GM18867 (cell line): ENCODE measurements at regions not wholly inside any gene's neighbourhood (a gene's known extent, or its start where the extent isn't known, plus 50 kb on each side); places are given as distances from the start of the nearest gene placed in this dataset.
"Not testable (repeated sequence)": the region's sequence is repeated elsewhere in the genome, so short reads cannot be mapped to it uniquely, and the experiment has no call there.

Experiments used
- ATAC-seq: cut with Tn5 transposase; IDR thresholded peaks from one replicate; pipeline ENCODE4 v1.9.1; 2021; ENCODE audit warnings: mild to moderate bottlenecking, moderate library complexity; ENCODE audit not compliant: unreplicated experiment

- no peak for ATAC-seq
Observed at GRCh38 chr5:63228154-63228553, 649.5 kb downstream of the LRRC70 start.

- no peak for ATAC-seq
Observed at GRCh38 chr5:63220244-63220643, 641.6 kb downstream of the LRRC70 start.

- no peak for ATAC-seq
Observed at GRCh38 chr5:63217422-63217821, 638.8 kb downstream of the LRRC70 start.

- ATAC-seq = no peak
Observed at GRCh38 chr5:63213256-63213655, 634.6 kb downstream of the LRRC70 start.

GRCh38 chr5:63211448-63212132 is 633.0 kb downstream of the LRRC70 start:
- ATAC-seq = no peak

- no peak for ATAC-seq
Observed at GRCh38 chr5:63205976-63206375, 627.4 kb downstream of the LRRC70 start.

- ATAC-seq = no peak
Observed at GRCh38 chr5:63201738-63202137, 623.1 kb downstream of the LRRC70 start.

- no peak for ATAC-seq
Observed at GRCh38 chr5:63194126-63194525, 615.5 kb downstream of the LRRC70 start.

GRCh38 chr5:63180190-63180589 is 601.6 kb downstream of the LRRC70 start:
- ATAC-seq = not testable (repeated sequence)

GRCh38 chr5:63175850-63176249 is 597.2 kb downstream of the LRRC70 start:
- no peak for ATAC-seq

- ATAC-seq = no peak
Observed at GRCh38 chr5:63170486-63170885, 591.9 kb downstream of the LRRC70 start.

GRCh38 chr5:63164838-63165535 is 586.4 kb downstream of the LRRC70 start:
- no peak for ATAC-seq

GRCh38 chr5:63164339-63164738 is 585.7 kb downstream of the LRRC70 start:
- no peak for ATAC-seq

GRCh38 chr5:63155310-63155631 is 576.7 kb downstream of the LRRC70 start:
- ATAC-seq = no peak

GRCh38 chr5:63154476-63155309 is 576.1 kb downstream of the LRRC70 start:
- ATAC-seq = no peak

GRCh38 chr5:63152871-63153270 is 574.3 kb downstream of the LRRC70 start:
- no peak for ATAC-seq

- ATAC-seq = no peak
Observed at GRCh38 chr5:63145167-63145566, 566.5 kb downstream of the LRRC70 start.

- ATAC-seq = no peak
Observed at GRCh38 chr5:63141591-63141990, 563.0 kb downstream of the LRRC70 start.

GRCh38 chr5:63135291-63135690 is 556.7 kb downstream of the LRRC70 start:
- ATAC-seq = no peak

GRCh38 chr5:63131626-63132285 is 553.1 kb downstream of the LRRC70 start:
- no peak for ATAC-seq

- no peak for ATAC-seq
Observed at GRCh38 chr5:63128761-63129160, 550.1 kb downstream of the LRRC70 start.
